ENCODE measurements at regions not wholly inside any gene's neighbourhood (a gene's known extent, or its start where the extent isn't known, plus 50 kb on each side); places are given as distances from the start of the nearest gene placed in this dataset.

GRCh38 chr1:157410457-157410856, 141.9 kb downstream of the FCRL5 start:
- no peak for DNase-seq (ENCODE audit: low read depth)
- H3K4me3 ChIP-seq (ENCODE audit: low read depth, low read length) = no peak overlapping the region
- TF ChIP-seq CTCF (IDR thresholded peaks at IDR 0.05; ENCODE audit: insufficient read depth, low read length) = no peak

- no peak for TF ChIP-seq CTCF (IDR thresholded peaks at IDR 0.05; ENCODE audit: insufficient read depth, low read length)
- H3K4me3 ChIP-seq (ENCODE audit: low read depth, low read length) = no peak overlapping the region
- no peak for DNase-seq (ENCODE audit: low read depth)
Observed at GRCh38 chr1:157409927-157410326, 142.4 kb downstream of the FCRL5 start.

GRCh38 chr1:157407917-157408525, 144.3 kb downstream of the FCRL5 start:
- H3K4me3 ChIP-seq (ENCODE audit: low read depth, low read length) = no peak overlapping the region
- DNase-seq (ENCODE audit: low read depth) = no peak
- no peak for TF ChIP-seq CTCF (IDR thresholded peaks at IDR 0.05; ENCODE audit: insufficient read depth, low read length)

- TF ChIP-seq CTCF (IDR thresholded peaks at IDR 0.05; ENCODE audit: insufficient read depth, low read length) = no peak
- H3K4me3 ChIP-seq (ENCODE audit: low read depth, low read length) = no peak overlapping the region
- DNase-seq (ENCODE audit: low read depth) = no peak
Observed at GRCh38 chr1:157407367-157407766, 144.9 kb downstream of the FCRL5 start.

GRCh38 chr1:157405662-157406061, 146.7 kb downstream of the FCRL5 start:
- no peak overlapping the region for H3K4me3 ChIP-seq (ENCODE audit: low read depth, low read length)
- no peak for DNase-seq (ENCODE audit: low read depth)
- no peak for TF ChIP-seq CTCF (IDR thresholded peaks at IDR 0.05; ENCODE audit: insufficient read depth, low read length)

GRCh38 chr1:157404614-157405013, 147.7 kb downstream of the FCRL5 start:
- no peak for DNase-seq (ENCODE audit: low read depth)
- H3K4me3 ChIP-seq (ENCODE audit: low read depth, low read length) = no peak overlapping the region
- no peak for TF ChIP-seq CTCF (IDR thresholded peaks at IDR 0.05; ENCODE audit: insufficient read depth, low read length)

GRCh38 chr1:157404063-157404501, 148.2 kb downstream of the FCRL5 start:
- no peak for TF ChIP-seq CTCF (IDR thresholded peaks at IDR 0.05; ENCODE audit: insufficient read depth, low read length)
- H3K4me3 ChIP-seq (ENCODE audit: low read depth, low read length) = no peak overlapping the region
- DNase-seq (ENCODE audit: low read depth) = no peak

Data from fibroblast of the aortic adventitia (primary cell).